GM19023 (cell line): ENCODE measurements at regions not wholly inside any gene's neighbourhood (a gene's known extent, or its start where the extent isn't known, plus 50 kb on each side); places are given as distances from the start of the nearest gene placed in this dataset.

Source experiments
- ATAC-seq: cut with Tn5 transposase; IDR thresholded peaks from one replicate; pipeline ENCODE4 v1.9.1; 2021; ENCODE audit warnings: mild to moderate bottlenecking, moderate library complexity; ENCODE audit not compliant: unreplicated experiment

GRCh38 chr6:88386167-88386566 is 220.0 kb upstream of the CNR1 start:
- no peak for ATAC-seq

DNA sequence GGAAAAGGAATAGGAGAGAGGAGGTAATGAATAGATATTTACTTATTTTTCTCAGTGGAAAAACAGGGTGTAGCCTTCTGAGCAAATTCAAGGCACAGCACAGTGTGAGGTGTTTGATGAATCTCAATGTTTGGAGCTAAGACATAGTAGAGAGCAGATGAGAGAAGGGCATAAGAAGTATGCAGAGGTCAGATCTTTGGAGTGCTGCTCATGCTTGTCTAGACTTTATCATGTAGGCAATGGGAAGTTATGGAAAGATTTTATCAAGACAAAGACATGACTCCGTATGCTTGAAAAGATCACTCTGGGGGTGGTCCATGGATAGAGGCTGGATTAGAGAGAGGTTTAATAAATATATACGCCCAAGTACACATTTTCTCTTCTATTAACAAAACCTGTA is 217.0 kb upstream of the CNR1 start:
- ATAC-seq = no peak

- no peak for ATAC-seq
Measured at GRCh38 chr6:88381289-88381642, 215.1 kb upstream of the CNR1 start.

DNA sequence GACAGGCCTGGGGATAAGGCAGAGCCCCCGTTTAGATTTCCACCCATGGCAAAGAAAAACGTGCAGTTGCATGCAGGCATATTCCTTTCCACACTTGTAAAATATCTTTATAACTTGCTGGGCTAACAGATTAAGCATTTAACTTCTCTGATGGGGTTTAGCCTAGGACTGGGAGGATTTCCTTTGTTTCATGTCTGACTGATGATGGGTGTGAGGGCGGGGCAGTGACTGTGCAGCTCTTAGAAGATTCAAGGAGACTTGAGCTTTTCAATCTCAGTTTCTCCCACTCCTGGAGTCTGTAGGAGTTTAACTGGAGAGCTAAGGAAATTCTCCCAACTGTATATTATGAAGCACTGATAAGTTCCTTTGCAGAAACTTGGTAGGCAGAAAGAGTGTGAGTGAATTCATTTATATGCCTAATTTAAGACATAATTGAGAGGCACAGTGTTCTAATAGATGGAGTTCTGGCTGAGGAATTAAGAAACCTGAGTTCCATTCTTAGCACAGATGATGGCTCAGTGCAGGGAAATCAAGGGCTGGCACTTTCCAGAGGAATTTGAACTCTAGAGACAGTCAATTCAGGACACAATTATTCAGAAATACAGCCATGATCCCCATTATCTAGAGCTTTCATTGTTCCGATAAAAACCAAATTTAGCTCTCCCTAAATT is 214.6 kb upstream of the CNR1 start:
- no peak for ATAC-seq

GRCh38 chr6:88380083-88380482 is 213.9 kb upstream of the CNR1 start:
- ATAC-seq = no peak

DNA sequence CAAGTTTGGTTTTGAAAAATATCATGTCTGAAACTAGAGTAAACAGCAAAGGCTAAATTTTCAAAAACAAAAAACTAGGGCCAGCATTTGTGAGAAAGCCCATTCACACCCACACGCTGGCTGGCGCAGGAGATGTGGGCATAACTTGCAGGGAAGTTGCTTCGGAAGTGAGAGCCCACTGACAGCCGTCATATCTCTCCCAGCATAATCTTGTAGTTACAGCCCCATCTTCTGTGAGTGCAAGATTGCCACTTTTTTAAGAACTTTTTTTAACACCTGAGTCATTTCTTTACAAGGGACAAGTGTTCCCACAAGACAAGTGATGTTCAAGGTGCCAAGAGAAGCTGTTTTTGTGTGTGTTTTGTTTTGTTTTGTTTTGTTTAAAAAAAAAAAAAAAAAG is 212.5 kb upstream of the CNR1 start:
- no peak for ATAC-seq

DNA sequence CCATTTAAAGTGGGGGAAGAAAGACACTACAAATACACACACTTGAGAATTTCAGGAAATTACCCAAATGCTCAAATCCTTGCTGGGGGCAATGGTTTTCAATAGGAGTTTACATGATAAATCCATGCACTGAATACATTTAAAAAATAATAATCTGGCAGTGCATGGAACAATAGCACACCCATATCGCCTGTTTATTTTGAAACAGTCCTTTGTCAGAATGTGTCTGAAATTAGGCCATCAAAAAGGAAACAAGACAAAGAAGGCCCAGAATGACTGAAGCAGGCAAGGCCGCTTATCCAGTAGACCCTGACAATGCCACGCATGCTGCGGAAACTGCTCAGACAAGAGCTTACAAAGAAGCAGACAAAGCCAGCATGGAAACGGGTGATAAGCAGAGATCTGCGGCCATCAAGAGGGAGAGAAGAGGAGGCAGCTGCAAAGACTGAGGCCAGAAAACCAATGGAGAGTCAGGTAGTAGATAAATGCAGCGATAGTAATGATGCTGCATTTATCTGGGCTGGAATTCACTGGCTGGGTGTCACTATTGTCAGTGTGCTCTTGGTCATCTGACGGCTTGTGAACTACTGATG is 211.9 kb upstream of the CNR1 start:
- no peak for ATAC-seq

- ATAC-seq = no peak
Measured at GRCh38 chr6:88376768-88377387, 210.7 kb upstream of the CNR1 start.

DNA sequence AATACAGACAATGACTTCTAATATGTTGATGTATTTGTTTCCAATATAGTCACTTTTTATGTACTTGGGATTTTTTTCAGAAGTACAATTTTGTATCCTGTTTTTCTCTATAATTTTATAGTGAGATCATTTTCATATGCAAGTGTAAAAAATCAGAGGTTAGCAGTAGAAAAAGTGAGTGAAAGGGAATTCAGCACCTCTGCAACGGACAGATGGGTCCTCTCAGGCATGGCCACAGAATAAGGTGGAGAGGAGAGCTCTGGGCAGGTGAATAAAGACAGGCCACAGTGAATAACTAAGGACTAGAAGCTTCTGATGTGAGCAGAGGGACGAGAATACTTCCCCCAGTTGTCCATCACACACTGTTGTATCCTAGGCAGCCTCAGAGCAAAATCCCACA is 210.1 kb upstream of the CNR1 start:
- no peak for ATAC-seq

DNA sequence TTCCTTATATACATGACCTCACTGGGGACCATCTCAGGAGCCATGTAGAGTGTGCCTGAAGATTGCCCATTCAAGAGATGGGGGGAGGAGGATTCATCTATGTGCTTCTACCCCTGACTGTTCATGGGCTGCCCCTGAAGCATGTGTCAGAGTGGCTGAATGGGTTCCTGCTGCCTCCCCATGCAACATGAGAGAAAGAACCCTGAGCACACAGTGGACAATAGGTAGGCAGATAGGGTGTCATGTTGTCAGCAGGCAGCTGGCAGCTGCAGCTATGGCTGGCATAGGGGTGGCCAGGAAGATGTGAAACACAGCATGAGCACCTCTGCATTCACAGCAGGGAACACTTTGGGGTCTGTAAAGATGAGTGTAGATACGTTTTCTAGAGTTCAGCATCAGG is 208.4 kb upstream of the CNR1 start:
- no peak for ATAC-seq

DNA sequence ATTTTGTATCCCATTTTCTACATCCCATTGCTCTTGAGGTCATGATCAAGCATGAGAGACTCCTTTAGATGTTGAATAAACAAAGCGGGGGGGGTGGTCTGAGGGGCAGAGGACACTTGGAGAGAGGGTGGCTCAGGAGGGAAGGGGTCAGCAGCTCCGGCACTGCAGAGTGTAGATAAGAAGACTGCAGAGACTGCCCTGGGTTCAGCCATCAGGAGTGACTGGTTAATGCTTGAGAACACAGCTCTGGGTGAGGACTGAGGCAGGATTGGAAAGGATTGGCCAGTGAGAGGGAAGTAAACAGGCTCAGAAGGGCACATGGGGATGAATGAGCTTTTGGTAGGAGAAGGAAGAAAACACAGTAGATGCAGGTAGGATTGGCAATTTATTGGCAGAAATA is 205.3 kb upstream of the CNR1 start:
- ATAC-seq = no peak

DNA sequence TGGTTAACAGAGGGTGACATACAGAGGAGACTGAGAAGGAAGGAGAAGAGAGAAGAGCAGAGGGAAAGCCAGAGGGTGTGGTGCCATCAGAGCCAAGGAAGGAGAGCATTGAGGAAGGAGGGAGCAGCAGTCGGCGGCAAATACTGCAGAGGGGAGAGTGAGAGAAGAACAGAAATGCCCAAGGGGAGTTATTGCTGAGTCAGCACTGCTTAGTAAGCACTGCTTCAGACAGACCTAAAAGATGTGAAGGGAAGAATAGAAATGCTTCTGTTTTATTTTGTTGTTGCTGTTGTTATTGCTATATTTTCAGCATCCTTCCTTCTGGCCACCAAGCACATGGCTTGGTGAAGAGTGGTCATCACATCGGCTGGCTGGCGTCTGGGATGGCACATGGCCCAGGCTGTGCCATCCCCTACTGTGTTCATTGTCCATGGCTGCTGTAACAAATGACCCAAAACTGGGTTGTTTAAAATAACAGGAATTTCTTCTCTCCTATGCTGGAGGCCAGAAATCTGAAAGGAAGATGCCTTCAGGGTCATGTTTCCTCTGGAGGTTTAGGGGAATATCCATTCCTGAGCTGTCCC is 204.1 kb upstream of the CNR1 start:
- no peak for ATAC-seq

- ATAC-seq = no peak
Measured at GRCh38 chr6:88369262-88369661, 203.1 kb upstream of the CNR1 start.

- no peak for ATAC-seq
Measured at GRCh38 chr6:88368071-88368787, 202.1 kb upstream of the CNR1 start.

DNA sequence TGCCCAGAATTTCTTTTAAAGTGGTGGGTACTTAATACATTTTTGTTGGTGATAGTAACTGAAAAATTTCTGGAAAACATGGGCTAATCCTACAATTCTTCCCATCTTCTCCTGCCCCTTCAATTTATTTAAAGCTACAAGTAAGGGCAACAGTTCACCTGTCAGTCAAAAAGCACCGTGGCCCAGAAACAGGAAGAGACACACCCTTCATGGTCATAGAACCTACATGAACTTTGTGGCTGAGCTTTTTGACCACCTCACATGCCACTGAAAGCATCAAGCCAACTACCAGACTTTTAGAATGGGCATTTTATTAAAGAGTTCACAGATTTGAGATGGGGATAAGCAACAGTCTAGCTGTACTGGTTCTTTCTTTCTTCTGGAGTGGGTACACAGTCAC is 201.1 kb upstream of the CNR1 start:
- no peak for ATAC-seq

GRCh38 chr6:88366672-88367071 is 200.5 kb upstream of the CNR1 start:
- ATAC-seq = no peak

GRCh38 chr6:88365656-88366055 is 199.5 kb upstream of the CNR1 start:
- no peak for ATAC-seq

- ATAC-seq = no peak
Measured at GRCh38 chr6:88365230-88365629, 199.1 kb upstream of the CNR1 start.

GRCh38 chr6:88361754-88362153 is 195.6 kb upstream of the CNR1 start:
- ATAC-seq = no peak

DNA sequence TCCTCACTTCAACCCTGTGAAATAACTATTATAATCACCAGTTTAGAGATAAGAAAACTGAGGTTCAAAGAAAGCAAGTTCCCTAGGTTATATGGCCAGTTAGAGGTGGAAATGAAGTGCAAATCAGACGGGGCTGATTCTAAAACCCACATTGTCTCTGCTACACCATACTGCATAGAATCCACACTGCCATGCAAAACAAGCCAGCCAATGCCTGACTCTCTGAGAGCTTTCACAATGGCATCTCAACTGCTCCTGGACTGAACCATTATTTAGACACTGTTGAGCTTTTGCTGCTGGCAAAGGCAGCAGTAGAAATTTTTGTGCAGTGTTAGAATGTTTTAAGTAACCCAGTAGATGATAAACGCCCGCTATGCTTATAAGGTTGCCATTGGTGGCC is 195.2 kb upstream of the CNR1 start:
- ATAC-seq = no peak

DNA sequence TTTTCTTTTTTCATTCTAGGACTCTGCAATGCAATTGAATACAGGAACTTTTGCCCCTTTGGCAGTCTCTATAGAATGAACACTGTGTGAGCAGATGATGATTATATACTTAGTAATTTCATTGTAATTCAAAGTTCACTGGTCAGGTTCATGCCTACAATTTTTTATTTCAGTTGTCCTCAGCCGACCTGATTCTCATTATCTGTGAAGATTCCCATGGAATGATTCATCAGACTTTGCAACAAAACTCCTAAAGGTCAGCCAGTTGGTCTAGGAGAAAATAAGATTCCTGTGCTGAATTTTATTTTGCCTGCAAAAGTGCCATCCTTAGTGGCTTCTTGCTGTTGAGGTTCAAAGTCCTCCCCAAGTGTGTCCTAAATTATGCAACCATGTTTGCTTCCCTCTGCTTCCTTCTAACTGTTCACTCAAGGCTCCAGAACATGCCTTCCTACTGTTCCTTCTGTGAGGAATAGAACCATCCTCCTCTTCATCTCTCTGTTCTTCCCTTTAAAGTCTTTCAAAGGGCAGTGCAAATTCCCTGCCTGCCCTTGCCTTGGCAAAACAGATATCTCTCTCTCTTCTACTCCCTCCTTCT is 194.2 kb upstream of the CNR1 start:
- no peak for ATAC-seq
